ENCODE measurements at regions not wholly inside any gene's neighbourhood (a gene's known extent, or its start where the extent isn't known, plus 50 kb on each side); places are given as distances from the start of the nearest gene placed in this dataset.

GRCh38 chr2:195606179-195606578, 50.8 kb upstream of the SLC39A10 start:
- Histone ChIP-seq H3K27ac (no peak overlapping the region), H3K36me3 (no peaks in the 10 kb centered on the region), H3K9me3 (no peaks in the 10 kb centered on the region), H3K27me3 (replicated peaks in 1 of 7) (no peaks in the 10 kb centered on the region), H3K4me1 (peaks cover 0 to 12% (median 2%) of the 10 kb centered on the region in 6 donors), H3K4me3 (no peak overlapping the region)
- intact Hi-C loops (cut with DNase I; ENCODE audit: low total_unique reads): loop anchor here (5.0 kb wide), 1 partner anchor 46 kb away; no protein-coding TSS in a partner anchor
- TF ChIP-seq POLR2A (IDR thresholded peaks at IDR 0.05) (no peak), POLR2AphosphoS5 (IDR thresholded peaks at IDR 0.05) (no peak)
- TF ChIP-seq, protein P1, sequence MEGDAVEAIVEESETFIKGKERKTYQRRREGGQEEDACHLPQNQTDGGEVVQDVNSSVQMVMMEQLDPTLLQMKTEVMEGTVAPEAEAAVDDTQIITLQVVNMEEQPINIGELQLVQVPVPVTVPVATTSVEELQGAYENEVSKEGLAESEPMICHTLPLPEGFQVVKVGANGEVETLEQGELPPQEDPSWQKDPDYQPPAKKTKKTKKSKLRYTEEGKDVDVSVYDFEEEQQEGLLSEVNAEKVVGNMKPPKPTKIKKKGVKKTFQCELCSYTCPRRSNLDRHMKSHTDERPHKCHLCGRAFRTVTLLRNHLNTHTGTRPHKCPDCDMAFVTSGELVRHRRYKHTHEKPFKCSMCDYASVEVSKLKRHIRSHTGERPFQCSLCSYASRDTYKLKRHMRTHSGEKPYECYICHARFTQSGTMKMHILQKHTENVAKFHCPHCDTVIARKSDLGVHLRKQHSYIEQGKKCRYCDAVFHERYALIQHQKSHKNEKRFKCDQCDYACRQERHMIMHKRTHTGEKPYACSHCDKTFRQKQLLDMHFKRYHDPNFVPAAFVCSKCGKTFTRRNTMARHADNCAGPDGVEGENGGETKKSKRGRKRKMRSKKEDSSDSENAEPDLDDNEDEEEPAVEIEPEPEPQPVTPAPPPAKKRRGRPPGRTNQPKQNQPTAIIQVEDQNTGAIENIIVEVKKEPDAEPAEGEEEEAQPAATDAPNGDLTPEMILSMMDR (IDR thresholded peaks at IDR 0.05 in 8 of 11, conservative IDR thresholded peaks at IDR 0.05 in 3 of 11): no peak
- DNase-seq: no peak

- DNase-seq: no peak
- no peak overlapping the region for H3K4me3 ChIP-seq
- TF ChIP-seq POLR2A (IDR thresholded peaks at IDR 0.05) (no peak), POLR2AphosphoS5 (IDR thresholded peaks at IDR 0.05) (no peak)
- TF ChIP-seq, protein P1 (IDR thresholded peaks at IDR 0.05 in 8 of 11, conservative IDR thresholded peaks at IDR 0.05 in 3 of 11): no peak
- H3K4me1 ChIP-seq: peaks cover 0 to under 1% (median 0%) of the 10 kb centered on the region in 6 donors
- no peaks in the 10 kb centered on the region for H3K27me3 ChIP-seq (replicated peaks in 1 of 7)
- H3K9me3 ChIP-seq: no peaks in the 10 kb centered on the region
- no peaks in the 10 kb centered on the region for H3K36me3 ChIP-seq
- 73 to 88% (median 78%) methylated on average over 5 of the region's 5 CpGs for WGBS, 5 donors
- no peak overlapping the region for H3K27ac ChIP-seq
- intact Hi-C loops (cut with DNase I; ENCODE audit: low total_unique reads): loop anchor here (5.0 kb wide), 1 partner anchor 48 kb away; no protein-coding TSS in a partner anchor
These were observed 52.3 kb upstream of the SLC39A10 start for GRCh38 chr2:195604706-195605105.

GRCh38 chr2:195603998-195604397, 53.0 kb upstream of the SLC39A10 start:
- intact Hi-C loops (cut with DNase I; ENCODE audit: low total_unique reads): no loop called here
- Histone ChIP-seq H3K27me3 (replicated peaks in 1 of 7) (no peaks in the 10 kb centered on the region), H3K27ac (no peak overlapping the region), H3K9me3 (no peaks in the 10 kb centered on the region), H3K4me1 (no peaks in the 10 kb centered on the region), H3K4me3 (no peak overlapping the region), H3K36me3 (no peaks in the 10 kb centered on the region)
- WGBS, 5 donors: 82 to 90% (median 88%) methylated on average over 4 of the region's 4 CpGs
- TF ChIP-seq POLR2AphosphoS5 (IDR thresholded peaks at IDR 0.05): no peak
- no peak for TF ChIP-seq POLR2A (IDR thresholded peaks at IDR 0.05)
- TF ChIP-seq, protein P1 (IDR thresholded peaks at IDR 0.05 in 8 of 11, conservative IDR thresholded peaks at IDR 0.05 in 3 of 11): no peak
- no peak for DNase-seq

DNA sequence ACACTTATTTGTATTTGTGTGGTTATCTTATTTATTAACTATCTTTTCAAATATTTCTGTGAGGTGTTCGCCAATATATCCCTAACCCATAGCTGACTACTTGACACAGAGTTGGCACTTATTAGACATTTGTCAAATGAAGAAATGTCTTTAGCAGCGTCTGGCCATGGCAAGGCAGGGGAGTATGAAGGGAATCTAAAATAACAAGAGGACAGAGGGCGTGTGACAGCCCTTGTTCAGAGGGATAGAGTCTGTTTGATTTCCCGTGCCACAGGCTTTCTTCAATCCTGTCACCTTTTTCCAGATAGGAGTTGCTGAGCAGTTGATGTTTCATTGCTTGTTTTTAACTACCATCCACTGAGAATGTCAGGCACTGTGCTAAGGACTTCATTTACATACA, 53.6 kb upstream of the SLC39A10 start:
- Histone ChIP-seq H3K36me3 (no peaks in the 10 kb centered on the region), H3K4me3 (no peak overlapping the region), H3K4me1 (no peaks in the 10 kb centered on the region), H3K27ac (no peak overlapping the region), H3K27me3 (replicated peaks in 1 of 7) (no peaks in the 10 kb centered on the region), H3K9me3 (no peaks in the 10 kb centered on the region)
- WGBS, 5 donors: 80 to 95% (median 92%) methylated on average over 4 of the region's 4 CpGs
- no peak for TF ChIP-seq POLR2AphosphoS5 (IDR thresholded peaks at IDR 0.05)
- no peak for TF ChIP-seq POLR2A (IDR thresholded peaks at IDR 0.05)
- TF ChIP-seq, protein P1 (IDR thresholded peaks at IDR 0.05 in 8 of 11, conservative IDR thresholded peaks at IDR 0.05 in 3 of 11): no peak
- intact Hi-C loops (cut with DNase I; ENCODE audit: low total_unique reads): no loop called here
- DNase-seq: no peak

Data from spleen (tissue), 11 donors.